HCT116 (cell line): ENCODE measurements at regions not wholly inside any gene's neighbourhood (a gene's known extent, or its start where the extent isn't known, plus 50 kb on each side); places are given as distances from the start of the nearest gene placed in this dataset.

ENCODE experiments used
- EZH2 ChIP-seq: fragments of 200-600 bp; sonication (generic); IDR thresholded peaks from 2 replicates; pipeline ENCODE4 v1.6.1; 2017; ENCODE audit warnings: antibody characterized with exemption, mixed run types
- EZH2phosphoT487 ChIP-seq: fragments of 200-600 bp; IDR thresholded peaks from 2 replicates; pipeline ENCODE4 v1.6.1; 2018; ENCODE audit warnings: antibody characterized with exemption, borderline replicate concordance
- JUND ChIP-seq: IDR thresholded peaks from 2 replicates; pipeline ENCODE4 v1.6.1; 2012
- POLR2A ChIP-seq: IDR thresholded peaks from 2 replicates; pipeline ENCODE4 v1.7.0; 2011; ENCODE audit warnings: borderline replicate concordance; ENCODE audit not compliant: insufficient read depth, insufficient read length; ENCODE audit errors: extremely low read depth
- RAD21 ChIP-seq: IDR thresholded peaks from 2 replicates; pipeline ENCODE4 v1.6.1; 2012; ENCODE audit warnings: low read depth, mild to moderate bottlenecking
- SIN3A ChIP-seq: IDR thresholded peaks from 2 replicates; pipeline ENCODE4 v1.6.1; 2012; ENCODE audit warnings: low read depth
- SP1 ChIP-seq: IDR thresholded peaks from 2 replicates; pipeline ENCODE4 v1.6.1; 2012; ENCODE audit warnings: low read depth
- SRF ChIP-seq: IDR thresholded peaks from 2 replicates; pipeline ENCODE4 v1.6.1; 2012; ENCODE audit warnings: low read depth
- TCF7L2 ChIP-seq: IDR thresholded peaks from 2 replicates; pipeline ENCODE4 v1.7.0; 2011; ENCODE audit warnings: borderline replicate concordance, inconsistent platforms; ENCODE audit not compliant: insufficient read depth, insufficient read length; ENCODE audit errors: extremely low read depth
- YY1 ChIP-seq: IDR thresholded peaks from 2 replicates; pipeline ENCODE4 v1.6.1; 2011; ENCODE audit warnings: low read length, low read depth, moderate library complexity, mild to moderate bottlenecking; ENCODE audit not compliant: insufficient replicate concordance; ENCODE audit errors: extremely low read depth
- TF ChIP-seq, protein P1 (sequence below), 3 experiments: fragments of 200-600 bp in 1 of 3; sonication (generic) in 1 of 3; IDR thresholded peaks in 2 of 3; conservative IDR thresholded peaks in 1 of 3; 2 replicates each; pipeline ENCODE4 v1.5.1; 2012 to 2017; ENCODE audit warnings: low read depth in 2 of 3, low read length in 2 of 3, antibody characterized with exemption in 1 of 3, borderline replicate concordance in 1 of 3, control low read depth in 1 of 3, mild to moderate bottlenecking in 1 of 3, mixed read lengths in 1 of 3, mixed run types in 1 of 3, moderate library complexity in 1 of 3; ENCODE audit not compliant: insufficient read depth in 1 of 3
- TF ChIP-seq, protein P2 (sequence below): IDR thresholded peaks from 2 replicates; pipeline ENCODE4 v1.6.1; 2012

- TF ChIP-seq, protein P1, sequence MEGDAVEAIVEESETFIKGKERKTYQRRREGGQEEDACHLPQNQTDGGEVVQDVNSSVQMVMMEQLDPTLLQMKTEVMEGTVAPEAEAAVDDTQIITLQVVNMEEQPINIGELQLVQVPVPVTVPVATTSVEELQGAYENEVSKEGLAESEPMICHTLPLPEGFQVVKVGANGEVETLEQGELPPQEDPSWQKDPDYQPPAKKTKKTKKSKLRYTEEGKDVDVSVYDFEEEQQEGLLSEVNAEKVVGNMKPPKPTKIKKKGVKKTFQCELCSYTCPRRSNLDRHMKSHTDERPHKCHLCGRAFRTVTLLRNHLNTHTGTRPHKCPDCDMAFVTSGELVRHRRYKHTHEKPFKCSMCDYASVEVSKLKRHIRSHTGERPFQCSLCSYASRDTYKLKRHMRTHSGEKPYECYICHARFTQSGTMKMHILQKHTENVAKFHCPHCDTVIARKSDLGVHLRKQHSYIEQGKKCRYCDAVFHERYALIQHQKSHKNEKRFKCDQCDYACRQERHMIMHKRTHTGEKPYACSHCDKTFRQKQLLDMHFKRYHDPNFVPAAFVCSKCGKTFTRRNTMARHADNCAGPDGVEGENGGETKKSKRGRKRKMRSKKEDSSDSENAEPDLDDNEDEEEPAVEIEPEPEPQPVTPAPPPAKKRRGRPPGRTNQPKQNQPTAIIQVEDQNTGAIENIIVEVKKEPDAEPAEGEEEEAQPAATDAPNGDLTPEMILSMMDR (IDR thresholded peaks at IDR 0.05 in 2 of 3, conservative IDR thresholded peaks at IDR 0.05 in 1 of 3; ENCODE audit: borderline replicate concordance in 1 of 3, insufficient read depth in 1 of 3, low read depth in 2 of 3, low read length in 2 of 3), result no peak
- TF ChIP-seq JUND (no peak), EZH2 (no peak), SP1 (no peak), YY1 (no peak), TCF7L2 (no peak), RAD21 (no peak), EZH2phosphoT487 (no peak), POLR2A (no peak), SRF (no peak), SIN3A (no peak)
- TF ChIP-seq, protein P2, sequence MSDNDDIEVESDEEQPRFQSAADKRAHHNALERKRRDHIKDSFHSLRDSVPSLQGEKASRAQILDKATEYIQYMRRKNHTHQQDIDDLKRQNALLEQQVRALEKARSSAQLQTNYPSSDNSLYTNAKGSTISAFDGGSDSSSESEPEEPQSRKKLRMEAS, result no peak
Measured at GRCh38 chr3:104582092-104582491, 784.6 kb upstream of the ALCAM start.
